ENCODE measurements at regions not wholly inside any gene's neighbourhood (a gene's known extent, or its start where the extent isn't known, plus 50 kb on each side); places are given as distances from the start of the nearest gene placed in this dataset.
"Not testable (repeated sequence)": the region's sequence is repeated elsewhere in the genome, so short reads cannot be mapped to it uniquely, and the experiment has no call there.

GRCh38 chr10:85047170-85047834 lies 718.9 kb downstream of the CCSER2 start:
- DNase-seq, result no peak

GRCh38 chr10:85047979-85048378 lies 719.6 kb downstream of the CCSER2 start:
- no peak for DNase-seq

GRCh38 chr10:85048644-85049043 lies 720.3 kb downstream of the CCSER2 start:
- no peak for DNase-seq

DNA sequence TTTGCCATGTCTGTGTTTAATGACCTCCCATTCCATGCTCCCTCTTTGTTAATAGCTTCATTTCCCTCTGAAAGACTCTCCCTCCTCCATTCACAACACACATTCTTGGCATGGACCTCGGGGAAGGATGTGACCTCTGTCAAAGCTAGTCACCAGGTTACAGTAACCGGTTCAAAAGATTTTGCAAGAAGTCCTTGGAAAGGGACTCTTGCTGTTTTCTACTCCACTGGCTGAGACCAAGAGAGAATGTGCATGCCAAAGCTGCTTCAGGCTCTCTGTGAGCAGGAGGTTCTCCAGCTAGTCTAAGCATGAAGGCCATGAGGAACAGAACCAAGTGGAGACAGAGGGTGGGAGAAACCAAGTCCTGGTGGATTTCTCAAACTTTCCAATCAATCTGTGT lies 732.6 kb downstream of the CCSER2 start:
- no peak for DNase-seq

DNA sequence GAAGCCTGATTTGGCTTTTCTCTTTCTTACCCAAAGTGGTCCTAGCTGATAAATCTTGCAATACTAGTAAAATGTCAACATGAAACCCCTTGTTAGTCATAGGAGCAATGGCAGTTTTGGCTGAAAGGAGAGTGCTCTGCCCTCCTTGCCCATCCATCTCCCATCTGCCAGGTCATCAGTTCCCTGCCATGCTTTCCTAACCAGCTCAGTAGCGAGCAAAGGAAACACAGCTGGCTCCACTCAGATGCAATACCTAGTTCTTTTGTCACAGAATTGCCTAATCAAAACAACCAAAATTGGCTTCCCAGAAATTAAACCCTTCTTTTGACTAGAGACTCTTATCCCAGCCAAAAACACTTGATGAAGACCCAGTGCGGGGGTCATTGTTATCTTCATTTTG lies 733.0 kb downstream of the CCSER2 start:
- DNase-seq, result no peak

GRCh38 chr10:85067955-85068354 lies 739.6 kb downstream of the CCSER2 start:
- DNase-seq, result no peak

DNA sequence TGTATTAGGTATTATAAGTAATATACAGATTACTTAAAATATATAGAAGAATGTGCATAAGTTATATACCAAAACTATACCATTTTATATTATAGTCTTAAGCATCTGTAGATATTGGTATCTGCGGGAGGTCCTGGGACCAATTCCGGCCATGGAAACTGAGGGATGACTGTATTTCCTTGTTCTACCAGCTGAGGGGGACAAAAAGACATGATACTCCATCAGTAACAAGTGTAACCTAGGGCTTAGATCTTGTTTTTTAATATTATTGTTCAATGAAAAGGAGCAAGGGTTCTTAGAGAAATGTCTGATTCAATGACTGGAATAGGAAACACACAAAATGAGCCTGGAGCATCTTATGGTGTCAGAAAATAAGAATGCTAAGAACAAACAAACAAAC lies 752.5 kb downstream of the CCSER2 start:
- DNase-seq, result no peak

- DNase-seq, result no peak
These were observed 770.6 kb downstream of the CCSER2 start for GRCh38 chr10:85098835-85099521.

GRCh38 chr10:85100495-85100894 lies 772.1 kb downstream of the CCSER2 start:
- no peak for DNase-seq

GRCh38 chr10:85105614-85106255 lies 777.3 kb downstream of the CCSER2 start:
- DNase-seq, result no peak

GRCh38 chr10:85111271-85111670 lies 782.9 kb downstream of the CCSER2 start:
- no peak for DNase-seq

DNA sequence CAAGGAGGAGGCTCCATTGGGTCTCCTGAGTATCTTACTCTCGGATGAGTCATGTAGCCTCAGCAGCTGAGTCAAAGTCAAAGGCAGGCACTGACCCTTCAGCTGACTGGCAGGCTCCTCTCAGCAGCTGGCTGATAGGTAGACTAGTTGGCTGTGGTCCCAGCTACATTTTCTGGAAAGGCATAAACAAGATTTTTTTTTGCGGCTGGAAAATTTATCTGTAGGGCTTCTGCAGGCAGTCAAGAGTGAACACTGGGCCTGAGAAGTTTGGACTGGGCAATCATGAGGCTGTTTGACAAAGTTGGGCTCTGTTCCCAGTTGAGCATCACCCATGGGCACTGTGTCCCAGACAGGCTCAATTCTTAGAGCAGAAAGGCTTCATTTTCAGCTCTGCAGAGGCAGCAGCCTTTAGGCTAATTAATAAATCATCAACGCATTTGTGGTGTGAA lies 796.2 kb downstream of the CCSER2 start:
- no peak for DNase-seq

- DNase-seq, result no peak
These were observed 808.9 kb downstream of the CCSER2 start for GRCh38 chr10:85137253-85137652.

DNA sequence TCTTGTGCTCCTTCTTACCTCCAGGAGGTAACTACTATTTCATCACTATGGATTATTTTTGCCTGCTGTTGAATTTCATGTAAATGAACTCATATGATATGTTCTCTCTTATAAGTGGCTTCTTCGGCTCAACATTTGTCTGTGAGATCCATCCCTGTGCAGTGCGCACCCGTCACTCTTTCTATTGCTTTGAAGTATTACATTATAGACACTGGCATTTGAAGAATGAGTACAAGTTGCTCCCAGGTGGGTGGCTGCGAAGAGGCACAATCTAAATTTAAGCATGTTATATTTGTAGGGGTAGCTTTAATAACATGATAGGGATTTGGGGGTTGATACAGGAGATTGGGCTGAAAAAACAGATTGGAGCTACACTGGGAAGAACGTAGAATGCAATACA lies 809.7 kb downstream of the CCSER2 start:
- no peak for DNase-seq

GRCh38 chr10:85139124-85139523 lies 810.7 kb downstream of the CCSER2 start:
- DNase-seq, result no peak

DNA sequence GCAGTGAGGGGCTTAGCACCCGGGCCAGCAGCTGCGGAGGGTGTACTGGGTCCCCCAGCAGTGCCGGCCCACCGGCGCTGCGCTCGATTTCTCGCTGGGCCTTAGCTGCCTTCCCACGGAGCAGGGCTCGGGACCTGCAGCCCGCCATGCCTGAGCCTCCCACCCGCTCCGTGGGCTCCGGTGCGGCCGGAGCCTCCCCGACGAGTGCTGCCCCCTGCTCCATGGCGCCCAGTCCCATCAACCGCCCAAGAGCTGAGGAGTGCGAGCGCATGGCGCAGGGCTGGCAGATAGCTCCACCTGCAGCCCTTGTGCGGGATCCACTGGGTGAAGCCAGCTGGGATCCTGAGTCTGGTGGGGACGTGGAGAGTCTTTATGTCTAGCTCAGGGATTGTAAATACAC lies 813.1 kb downstream of the CCSER2 start:
- not testable (repeated sequence) for DNase-seq

- no peak for DNase-seq
These were observed 817.6 kb downstream of the CCSER2 start for GRCh38 chr10:85145966-85146365.

DNA sequence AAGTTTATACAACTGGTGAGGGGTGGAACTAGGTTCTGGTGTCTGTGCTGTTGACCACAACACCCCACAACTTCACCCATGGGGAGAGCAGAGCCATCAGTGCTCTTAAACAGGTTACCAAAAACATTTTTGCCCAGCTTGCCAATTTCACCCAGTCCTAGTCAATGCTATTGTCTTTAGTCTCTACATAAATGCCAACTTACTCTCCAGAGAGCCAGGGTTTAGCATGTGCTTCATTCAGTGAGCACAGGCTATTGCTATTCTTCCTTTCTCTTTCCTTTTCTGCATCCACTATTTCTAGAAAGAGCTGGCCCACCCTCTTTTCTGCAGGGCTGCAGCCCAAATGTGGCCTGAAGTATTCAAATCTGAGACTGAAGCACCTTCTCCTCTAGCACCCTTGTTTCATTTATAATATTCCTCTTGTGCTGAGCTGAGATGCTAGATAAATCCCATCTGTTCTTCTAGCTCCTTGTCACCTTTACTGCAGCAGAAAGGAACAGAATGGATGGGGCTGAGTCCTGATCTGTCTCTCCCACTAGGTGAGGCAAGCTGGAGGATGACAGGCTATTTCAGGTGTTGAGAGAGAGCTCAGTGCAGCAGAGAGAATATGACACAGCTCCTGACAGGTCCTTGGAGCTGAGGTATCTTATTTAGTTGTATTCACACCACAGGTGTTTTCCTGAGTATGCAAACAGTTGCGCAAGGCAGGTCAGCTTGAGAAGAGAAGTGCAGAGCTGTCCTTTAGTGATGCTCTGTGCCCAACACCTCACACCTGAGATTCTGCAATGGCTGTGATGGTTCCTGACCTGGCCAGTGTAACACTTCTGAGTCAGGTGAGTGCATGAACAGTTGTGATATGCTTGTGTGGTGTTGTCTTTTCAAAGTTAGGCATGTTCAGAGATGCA lies 819.2 kb downstream of the CCSER2 start:
- DNase-seq, result no peak

- no peak for DNase-seq
These were observed 820.6 kb downstream of the CCSER2 start for GRCh38 chr10:85148693-85149640.

DNA sequence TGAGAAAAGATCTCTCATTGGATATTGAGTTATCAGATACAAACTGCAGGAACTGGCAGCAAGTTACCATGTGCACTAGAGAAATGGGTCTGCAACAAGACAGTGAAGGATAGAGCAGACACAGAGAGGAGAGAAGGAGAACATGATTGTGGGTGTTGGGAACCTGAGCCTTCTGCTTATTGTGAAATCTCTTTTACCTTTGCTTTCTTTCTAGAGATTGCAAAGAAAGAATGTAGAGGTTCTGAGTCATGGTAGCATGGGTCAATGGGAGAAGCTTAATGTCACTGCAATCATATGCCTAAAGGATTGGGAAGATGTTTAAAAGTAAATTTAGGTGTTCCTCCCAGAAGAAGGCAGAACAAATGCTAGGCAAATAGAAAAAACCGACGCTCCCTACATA lies 821.4 kb downstream of the CCSER2 start:
- no peak for DNase-seq

GRCh38 chr10:85151506-85151905 lies 823.1 kb downstream of the CCSER2 start:
- no peak for DNase-seq

DNA sequence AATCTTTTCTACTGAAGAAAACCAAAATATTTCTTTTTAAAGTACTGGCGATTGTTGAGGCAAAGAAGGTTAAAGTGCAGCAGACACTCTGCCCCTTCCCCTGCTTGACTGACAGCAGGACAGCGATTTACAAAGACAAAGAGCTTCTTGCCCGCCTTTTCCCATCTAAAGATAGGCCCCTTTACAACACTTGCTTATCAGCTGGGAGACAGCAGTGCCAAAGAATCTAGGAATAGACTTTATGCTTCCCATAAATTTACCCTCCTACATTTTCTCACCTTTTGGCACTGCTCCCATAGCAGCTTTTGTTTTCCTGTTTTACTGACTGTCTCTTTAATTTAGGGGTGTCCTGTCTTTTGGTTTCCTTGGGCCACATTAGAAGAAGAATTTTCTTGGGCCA lies 824.1 kb downstream of the CCSER2 start:
- no peak for DNase-seq

Data from activated CD4-positive, alpha-beta T cell treated with anti-CD3 and anti-CD28 coated beads, Interleukin-2, amount 50 U/mL, for 48 hours (primary cell).